HepG2 (cell line): ENCODE measurements at regions not wholly inside any gene's neighbourhood (a gene's known extent, or its start where the extent isn't known, plus 50 kb on each side); places are given as distances from the start of the nearest gene placed in this dataset.

Source experiments
- ATAC-seq: fragments of 200-7000 bp; cut with Tn5 transposase; 3 replicates; pipeline ENCODE4 v1.9.1; 2020; ENCODE audit warnings: mild to moderate bottlenecking, moderate library complexity
- BruUV-seq: library from RNA; stranded (reverse); fragments of 400-500 nt; replicated peaks from 2 replicates; lab custom pipeline; 2021; lab: Mats Ljungman, UMichigan
- CTCF ChIA-PET: fragments of 300-600 bp; formaldehyde crosslinking; extraction: SDS; loops from one replicate; lab custom pipeline; 2021; ENCODE audit warnings: low total read pairs, inconsistent platforms, low intra/inter-chr PET ratio; lab: Yijun Ruan, JAX
- POLR2A ChIA-PET: fragments of 350-600 bp; sonication (Branson Sonifier 250); formaldehyde crosslinking; loops from one replicate; lab custom pipeline; 2020; ENCODE audit warnings: antibody characterized with exemption, inconsistent platforms; lab: Yijun Ruan, JAX
- DNase-seq: peaks from one replicate; pipeline ENCODE4 v3.0.0-alpha.2; 2015; ENCODE audit warnings: low spot score
- FAIRE-seq: peaks from 3 replicates; lab custom pipeline; 2011; peaks lifted over from hg19 to GRCh38; lab: Jason Lieb, UNC
- H2AFZ ChIP-seq: one replicate; pipeline ENCODE4 v1.6.1; 2011; ENCODE audit warnings: low read length, inconsistent platforms
- H3K27ac ChIP-seq: fragments of 300-600 bp; 3 replicates; pipeline ENCODE4 v1.8.0; 2011; ENCODE audit warnings: mixed run types, mild to moderate bottlenecking, mixed read lengths, low read length, inconsistent platforms; ENCODE audit not compliant: insufficient read depth; ENCODE audit errors: extremely low read length
- H3K27me3 ChIP-seq, 2 experiments: fragments of 200-600 bp in 1 of 2; 2 replicates in 1 of 2; 3 replicates in 1 of 2; pipeline versions ENCODE4 v1.6.0 to v1.8.0; 2011; ENCODE audit warnings: low read length in 2 of 2, mild to moderate bottlenecking in 2 of 2, moderate library complexity in 2 of 2, inconsistent platforms in 1 of 2; ENCODE audit not compliant: insufficient read depth in 2 of 2, control insufficient read depth in 1 of 2
- H3K36me3 ChIP-seq, 2 experiments: fragments of 200-600 bp in 1 of 2; replicated peaks in 1 of 2; 2 replicates in 1 of 2; 3 replicates in 1 of 2; pipeline versions ENCODE4 v1.5.1 to v1.8.0; 2011; ENCODE audit warnings: low read length in 2 of 2, inconsistent platforms in 1 of 2; ENCODE audit not compliant: insufficient read depth in 2 of 2, control insufficient read depth in 1 of 2
- H3K4me1 ChIP-seq: 2 replicates; pipeline ENCODE4 v1.5.1; 2012; ENCODE audit warnings: low read length, inconsistent platforms; ENCODE audit not compliant: insufficient read depth
- H3K4me2 ChIP-seq: 2 replicates; pipeline ENCODE4 v1.6.0; 2011; ENCODE audit warnings: low read depth, low read length, inconsistent platforms
- H3K4me3 ChIP-seq, 3 experiments: fragments of 200-600 bp in 1 of 3; sonication (generic), shearing (Covaris generic) in 1 of 3; replicated peaks in 1 of 3; 2 replicates each; pipeline ENCODE4 v1.5.1; 2011 to 2016; ENCODE audit warnings: low read length in 3 of 3, inconsistent platforms in 2 of 3, low read depth in 2 of 3, mild to moderate bottlenecking in 2 of 3, control low read depth in 1 of 3, mixed read lengths in 1 of 3; ENCODE audit not compliant: insufficient read depth in 1 of 3
- H3K79me2 ChIP-seq: one replicate; pipeline ENCODE4 v1.6.1; 2011; ENCODE audit warnings: low read length, inconsistent platforms; ENCODE audit not compliant: insufficient read depth
- H3K9ac ChIP-seq: 2 replicates; pipeline ENCODE4 v1.6.0; 2011; ENCODE audit warnings: mild to moderate bottlenecking, low read depth, low read length, inconsistent platforms; ENCODE audit not compliant: insufficient read depth
- H3K9me3 ChIP-seq: 2 replicates; pipeline ENCODE4 v1.5.1; 2012; ENCODE audit warnings: mild to moderate bottlenecking, low read length
- H4K20me1 ChIP-seq: 2 replicates; pipeline ENCODE4 v1.6.0; 2011; ENCODE audit warnings: inconsistent platforms, mild to moderate bottlenecking, low read length, moderate library complexity; ENCODE audit not compliant: insufficient read depth
- CTCF ChIP-seq: sonication (generic); formaldehyde crosslinking; IDR thresholded peaks from 2 replicates; pipeline ENCODE4 v1.5.0; 2020; ENCODE audit warnings: mild to moderate bottlenecking, missing genetic modification reagents, moderate library complexity
- JUN ChIP-seq: sonication (generic); formaldehyde crosslinking; IDR thresholded peaks from 2 replicates; pipeline ENCODE4 v1.4.0; 2020; ENCODE audit warnings: mild to moderate bottlenecking, missing genetic modification reagents
- MIER2 ChIP-seq: IDR thresholded peaks from 2 replicates; pipeline ENCODE4 v1.6.1; 2016; ENCODE audit warnings: missing biosample characterization, missing genetic modification reagents
- NR1H2 ChIP-seq: sonication (generic); formaldehyde crosslinking; IDR thresholded peaks from 2 replicates; pipeline ENCODE4 v1.8.1; 2022; ENCODE audit warnings: low read depth, missing genetic modification reagents, borderline replicate concordance
- TAF15 ChIP-seq: fragments of 200-400 bp; formaldehyde crosslinking; IDR thresholded peaks from one replicate; pipeline ENCODE4 v1.6.1; 2018; ENCODE audit warnings: mild to moderate bottlenecking, low read depth, low read length; ENCODE audit not compliant: poor library complexity, severe bottlenecking
- ZBTB3 ChIP-seq: sonication (generic); formaldehyde crosslinking; IDR thresholded peaks from 2 replicates; pipeline ENCODE4 v1.4.0; 2020; ENCODE audit warnings: low read depth, mild to moderate bottlenecking, moderate library complexity, missing genetic modification reagents, borderline replicate concordance
- ZNF235 ChIP-seq: sonication (generic); formaldehyde crosslinking; IDR thresholded peaks from 2 replicates; pipeline ENCODE4 v1.8.1; 2023; ENCODE audit warnings: mild to moderate bottlenecking, missing genetic modification reagents, borderline replicate concordance
- ZNF343 ChIP-seq: sonication (generic); formaldehyde crosslinking; IDR thresholded peaks from 2 replicates; pipeline ENCODE4 v1.4.0; 2020; ENCODE audit warnings: mild to moderate bottlenecking, missing genetic modification reagents
- ZNF496 ChIP-seq: sonication (generic); formaldehyde crosslinking; IDR thresholded peaks from 2 replicates; pipeline ENCODE4 v1.8.1; 2023; ENCODE audit warnings: mild to moderate bottlenecking, moderate library complexity, missing genetic modification reagents; ENCODE audit not compliant: insufficient replicate concordance
- ZNF512B ChIP-seq: sonication (generic); formaldehyde crosslinking; IDR thresholded peaks from 2 replicates; pipeline ENCODE4 v1.5.1; 2020; ENCODE audit warnings: missing genetic modification reagents, mild to moderate bottlenecking, borderline replicate concordance
- ZNF589 ChIP-seq: sonication (generic); formaldehyde crosslinking; conservative IDR thresholded peaks from 2 replicates; pipeline ENCODE4 v1.8.0; 2022; ENCODE audit warnings: mild to moderate bottlenecking, moderate library complexity, missing genetic modification reagents
- WGBS: methylation state at CpG from one replicate; pipeline ENCODE4 v1.1.6; 2017; ENCODE audit warnings: low lambda C conversion rate; 5-methylcytosine and 5-hydroxymethylcytosine counted together
- in situ Hi-C: cut with HindIII; loops from 2 replicates; pipeline ENCODE4 v1.10.0; 2017; ENCODE audit warnings: low pct_unique_long_range_greater_than_20kb; ENCODE audit not compliant: extremely low pct_ligation_motif_present
- intact Hi-C: fragments of 100-400 bp; cut with micrococcal nuclease; formaldehyde crosslinking; loops from one replicate; pipeline ENCODE4 v1.10.0; 2022; ENCODE audit not compliant: unreplicated experiment
- TF ChIP-seq, protein P1 (sequence below): sonication (generic); formaldehyde crosslinking; IDR thresholded peaks from 2 replicates; pipeline ENCODE4 v1.9.0; 2021; ENCODE audit warnings: missing genetic modification reagents, borderline replicate concordance

DNA sequence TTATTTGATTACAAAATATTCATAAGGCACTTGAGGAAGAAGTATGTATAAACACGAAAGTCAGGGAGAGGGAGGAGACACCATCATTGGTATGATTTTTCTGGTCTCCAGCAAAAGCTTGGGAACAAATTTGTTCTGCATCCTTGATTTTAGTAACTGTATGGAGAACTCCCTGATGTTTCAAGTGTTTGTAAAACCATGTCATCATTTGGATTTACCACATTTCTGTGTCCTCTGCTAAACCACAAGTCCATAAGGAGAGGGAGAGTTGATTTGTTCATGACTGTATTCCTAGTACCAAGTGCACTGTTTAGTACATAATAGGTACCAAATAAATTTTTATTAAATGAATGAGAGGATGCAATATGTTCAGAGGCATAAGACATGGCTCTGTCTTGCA, 181.1 kb downstream of the BTG1 start:
- in situ Hi-C loops (no loop called here), intact Hi-C loops (no loop called here)
- no peak for TF ChIP-seq ZNF343
- TF ChIP-seq NR1H2, result no peak
- H2AFZ ChIP-seq, result no peak overlapping the region
- H3K4me1 ChIP-seq, result no peaks in the 10 kb centered on the region
- WGBS, result 10% methylated on average over 1 of the region's 1 CpG
- DNase-seq, result no peak
- no peak overlapping the region for H3K4me3 ChIP-seq
- H3K27me3 ChIP-seq, result no peaks in the 10 kb centered on the region
- CTCF ChIA-PET, result no interaction called here
- H4K20me1 ChIP-seq, result no peaks in the 10 kb centered on the region
- BruUV-seq, result no TSS peak
- no peaks in the 10 kb centered on the region for H3K79me2 ChIP-seq
- no peak for FAIRE-seq
- no peaks in the 10 kb centered on the region for H3K36me3 ChIP-seq
- POLR2A ChIA-PET, result no interaction called here
- H3K9ac ChIP-seq, result no peak overlapping the region
- no peaks in the 10 kb centered on the region for H3K9me3 ChIP-seq
- H3K27ac ChIP-seq, result no peak overlapping the region
- H3K4me2 ChIP-seq, result no peak overlapping the region
- no peak for ATAC-seq

- in situ Hi-C loops (no loop called here), intact Hi-C loops (no loop called here)
- FAIRE-seq, result no peak
- ChIA-PET POLR2A (no interaction called here), CTCF (no interaction called here)
- Histone ChIP-seq H3K4me2 (no peak overlapping the region), H3K36me3 (no peaks in the 10 kb centered on the region), H3K79me2 (no peaks in the 10 kb centered on the region), H3K9ac (no peak overlapping the region), H4K20me1 (no peaks in the 10 kb centered on the region), H3K9me3 (no peaks in the 10 kb centered on the region), H3K4me3 (no peak overlapping the region), H3K4me1 (no peaks in the 10 kb centered on the region), H3K27ac (no peak overlapping the region), H3K27me3 (no peaks in the 10 kb centered on the region), H2AFZ (no peak overlapping the region)
- WGBS, result 53% methylated on average over 7 of the region's 10 CpGs
- BruUV-seq, result no TSS peak
- DNase-seq, result no peak
- ATAC-seq, result no peak
- no peak for TF ChIP-seq ZBTB3 (CRISPR knock-in tag)
- no peak for TF ChIP-seq MIER2 (CRISPR knock-in tag)
- no peak for TF ChIP-seq ZNF512B (CRISPR knock-in tag)
- TF ChIP-seq, protein P1, sequence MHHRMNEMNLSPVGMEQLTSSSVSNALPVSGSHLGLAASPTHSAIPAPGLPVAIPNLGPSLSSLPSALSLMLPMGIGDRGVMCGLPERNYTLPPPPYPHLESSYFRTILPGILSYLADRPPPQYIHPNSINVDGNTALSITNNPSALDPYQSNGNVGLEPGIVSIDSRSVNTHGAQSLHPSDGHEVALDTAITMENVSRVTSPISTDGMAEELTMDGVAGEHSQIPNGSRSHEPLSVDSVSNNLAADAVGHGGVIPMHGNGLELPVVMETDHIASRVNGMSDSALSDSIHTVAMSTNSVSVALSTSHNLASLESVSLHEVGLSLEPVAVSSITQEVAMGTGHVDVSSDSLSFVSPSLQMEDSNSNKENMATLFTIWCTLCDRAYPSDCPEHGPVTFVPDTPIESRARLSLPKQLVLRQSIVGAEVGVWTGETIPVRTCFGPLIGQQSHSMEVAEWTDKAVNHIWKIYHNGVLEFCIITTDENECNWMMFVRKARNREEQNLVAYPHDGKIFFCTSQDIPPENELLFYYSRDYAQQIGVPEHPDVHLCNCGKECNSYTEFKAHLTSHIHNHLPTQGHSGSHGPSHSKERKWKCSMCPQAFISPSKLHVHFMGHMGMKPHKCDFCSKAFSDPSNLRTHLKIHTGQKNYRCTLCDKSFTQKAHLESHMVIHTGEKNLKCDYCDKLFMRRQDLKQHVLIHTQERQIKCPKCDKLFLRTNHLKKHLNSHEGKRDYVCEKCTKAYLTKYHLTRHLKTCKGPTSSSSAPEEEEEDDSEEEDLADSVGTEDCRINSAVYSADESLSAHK (CRISPR knock-in tag), result no peak
- no peak for TF ChIP-seq TAF15
- TF ChIP-seq CTCF, result no peak
- TF ChIP-seq ZNF496, result no peak
- TF ChIP-seq JUN, result no peak
- no peak for TF ChIP-seq ZNF235 (CRISPR knock-in tag)
- no peak for TF ChIP-seq ZNF589
Observed at GRCh38 chr12:91959220-91959619, 186.4 kb downstream of the BTG1 start.
